ENCODE measurements at regions not wholly inside any gene's neighbourhood (a gene's known extent, or its start where the extent isn't known, plus 50 kb on each side); places are given as distances from the start of the nearest gene placed in this dataset.
"Not testable (repeated sequence)": the region's sequence is repeated elsewhere in the genome, so short reads cannot be mapped to it uniquely, and the experiment has no call there.

DNA sequence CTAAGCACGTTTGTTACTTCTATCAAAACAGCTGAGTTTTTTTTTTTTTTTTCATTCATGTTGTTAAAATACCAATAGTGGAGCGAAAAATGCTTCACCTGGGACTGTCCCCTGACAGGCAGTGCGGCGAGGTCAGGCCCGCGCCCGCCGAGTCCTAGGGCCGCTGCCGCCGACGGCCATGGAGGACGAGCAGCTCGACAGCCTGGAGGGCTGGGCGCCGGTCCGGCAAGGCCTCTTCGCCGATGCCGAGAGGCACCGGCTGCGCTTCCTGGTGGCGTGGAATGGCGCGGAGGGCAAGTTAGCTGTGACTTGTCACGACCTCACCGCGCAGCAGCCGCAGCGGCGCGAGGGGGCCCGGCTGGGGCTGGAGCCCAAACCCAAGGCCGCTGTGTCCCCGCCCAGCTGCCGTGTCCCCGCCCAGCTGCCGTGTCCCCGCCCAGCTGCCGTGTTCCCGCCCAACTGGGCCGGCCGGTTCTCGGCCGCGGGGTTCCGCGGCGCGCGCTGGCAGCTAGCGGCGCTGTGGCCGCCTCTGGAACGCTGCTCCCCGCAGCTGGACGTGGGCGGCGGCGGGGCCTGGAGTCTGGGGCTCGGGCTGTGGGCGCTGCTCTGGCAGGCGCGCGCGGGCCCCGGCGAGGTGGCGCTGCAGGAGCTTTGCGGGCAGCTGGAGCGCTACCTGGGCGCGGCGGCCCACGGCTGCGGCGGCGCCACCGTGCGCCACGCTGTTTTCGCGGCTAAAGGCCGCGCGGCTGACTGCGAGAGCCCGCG is 56.7 kb upstream of the GOLGA8R start:
- DNase-seq (ENCODE audit: low read depth in 1 of 2, low spot score in 1 of 2); H3K9me3 ChIP-seq (ENCODE audit: low read depth); H3K27me3 ChIP-seq; H3K4me1 ChIP-seq (ENCODE audit: low read depth); H3K27ac ChIP-seq; H3K36me3 ChIP-seq: not testable (repeated sequence)
- H3K4me3 ChIP-seq: peak overlapping the region; percentile 32

DNA sequence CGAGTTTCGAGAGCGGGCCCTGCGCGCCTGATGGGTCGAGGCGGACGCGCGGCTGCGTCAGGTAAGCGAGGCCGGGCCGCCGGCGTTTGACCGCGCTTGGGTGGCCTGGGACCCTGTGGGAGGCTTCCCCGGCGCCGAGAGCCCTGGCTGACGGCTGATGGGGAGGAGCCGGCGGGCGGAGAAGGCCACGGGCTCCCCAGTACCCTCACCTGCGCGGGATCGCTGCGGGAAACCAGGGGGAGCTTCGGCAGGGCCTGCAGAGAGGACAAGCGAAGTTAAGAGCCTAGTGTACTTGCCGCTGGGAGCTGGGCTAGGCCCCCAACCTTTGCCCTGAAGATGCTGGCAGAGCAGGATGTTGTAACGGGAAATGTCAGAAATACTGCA is 57.3 kb upstream of the GOLGA8R start:
- H3K27me3 ChIP-seq; H3K27ac ChIP-seq; DNase-seq (ENCODE audit: low read depth in 1 of 2, low spot score in 1 of 2); H3K4me1 ChIP-seq (ENCODE audit: low read depth); H3K36me3 ChIP-seq; H3K9me3 ChIP-seq (ENCODE audit: low read depth): not testable (repeated sequence)
- peak overlapping the region; percentile 32 for H3K4me3 ChIP-seq

DNA sequence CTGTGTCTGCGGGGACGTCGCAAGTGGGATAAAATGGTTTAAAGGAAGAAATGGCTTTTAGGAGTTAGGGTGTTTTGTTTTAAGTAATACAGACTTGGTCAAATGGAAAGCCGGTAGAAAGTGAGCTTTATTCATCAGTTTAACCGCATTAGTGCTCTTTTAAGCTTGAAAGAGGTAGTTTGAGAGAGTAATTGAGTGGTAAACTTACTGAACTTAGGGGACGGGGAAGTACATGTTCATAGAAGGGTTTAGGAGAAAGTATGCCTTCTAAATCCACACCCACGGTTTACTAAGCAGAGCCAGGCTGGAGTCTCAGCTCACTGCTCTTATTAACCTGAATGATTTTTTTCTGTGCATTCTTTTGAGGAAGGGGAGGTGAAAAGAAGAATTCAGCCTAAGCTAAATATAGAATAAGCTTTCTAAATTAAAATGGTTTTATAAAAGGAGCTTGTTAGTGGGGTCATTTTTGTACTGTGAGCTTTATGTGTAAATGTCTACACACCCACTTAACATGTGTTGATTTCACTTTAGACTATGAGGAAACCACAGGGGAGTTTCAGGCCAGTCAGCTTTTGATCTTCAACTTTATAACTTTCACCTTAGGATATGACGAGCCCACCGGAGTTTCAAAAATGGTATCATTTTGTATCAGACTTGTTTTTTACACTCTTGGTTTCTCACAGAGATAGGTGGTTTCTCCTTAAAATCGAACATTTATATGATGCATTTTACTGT is 57.9 kb upstream of the GOLGA8R start:
- not testable (repeated sequence) for H3K27me3 ChIP-seq; H3K36me3 ChIP-seq; DNase-seq (ENCODE audit: low read depth in 1 of 2, low spot score in 1 of 2); H3K27ac ChIP-seq; H3K4me1 ChIP-seq (ENCODE audit: low read depth); H3K4me3 ChIP-seq; H3K9me3 ChIP-seq (ENCODE audit: low read depth)

GRCh38 chr15:30484887-30485286 is 67.0 kb upstream of the GOLGA8Q start:
- H3K9me3 ChIP-seq (ENCODE audit: low read depth); H3K27me3 ChIP-seq; H3K36me3 ChIP-seq; H3K4me1 ChIP-seq (ENCODE audit: low read depth); H3K27ac ChIP-seq; DNase-seq (ENCODE audit: low read depth in 1 of 2, low spot score in 1 of 2); H3K4me3 ChIP-seq: not testable (repeated sequence)

GRCh38 chr15:30489237-30489636 is 62.6 kb upstream of the GOLGA8Q start:
- not testable (repeated sequence) for H3K27me3 ChIP-seq; H3K9me3 ChIP-seq (ENCODE audit: low read depth); H3K27ac ChIP-seq; H3K36me3 ChIP-seq; H3K4me1 ChIP-seq (ENCODE audit: low read depth); DNase-seq (ENCODE audit: low read depth in 1 of 2, low spot score in 1 of 2); H3K4me3 ChIP-seq

DNA sequence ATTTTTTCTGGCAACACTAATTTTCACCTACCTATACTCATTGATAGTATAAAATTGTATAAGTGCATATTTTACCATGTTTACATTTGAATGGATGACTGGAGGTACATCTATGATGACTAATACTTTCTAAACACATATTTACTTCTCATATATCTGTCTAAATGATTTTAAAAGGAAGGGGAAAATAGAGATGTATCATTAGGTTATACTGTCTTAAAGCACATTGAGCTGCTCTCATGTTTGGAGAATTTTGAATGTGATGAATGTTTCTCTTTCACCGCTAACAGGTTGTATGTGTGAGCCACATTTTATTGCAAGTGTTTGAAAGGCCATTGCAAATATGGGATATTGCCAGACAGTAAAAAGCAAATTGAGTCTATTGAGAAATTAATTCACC is 61.5 kb upstream of the GOLGA8Q start:
- not testable (repeated sequence) for H3K36me3 ChIP-seq; H3K9me3 ChIP-seq (ENCODE audit: low read depth); H3K27me3 ChIP-seq; H3K4me3 ChIP-seq; DNase-seq (ENCODE audit: low read depth in 1 of 2, low spot score in 1 of 2); H3K27ac ChIP-seq; H3K4me1 ChIP-seq (ENCODE audit: low read depth)

DNA sequence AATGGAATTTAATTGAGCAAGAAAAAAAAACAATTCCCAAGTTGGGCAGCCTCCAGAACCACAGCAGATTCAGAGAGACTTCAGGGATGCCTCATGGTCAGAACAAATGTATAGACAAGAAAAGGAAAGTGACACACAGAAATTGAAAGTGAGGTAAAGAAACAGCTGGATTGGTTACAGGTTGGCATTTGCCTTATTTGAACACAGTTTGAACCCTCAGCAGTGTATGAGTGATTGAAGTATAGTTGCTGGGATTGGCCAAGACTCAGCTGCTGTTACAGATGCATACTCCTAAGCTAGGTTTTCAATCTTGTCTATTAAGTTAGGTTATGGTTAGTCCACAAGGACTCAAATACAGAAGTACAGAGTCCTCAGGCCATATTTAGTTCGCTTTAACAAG is 57.9 kb upstream of the GOLGA8Q start:
- H3K27me3 ChIP-seq; DNase-seq (ENCODE audit: low read depth in 1 of 2, low spot score in 1 of 2); H3K4me3 ChIP-seq; H3K4me1 ChIP-seq (ENCODE audit: low read depth); H3K27ac ChIP-seq; H3K9me3 ChIP-seq (ENCODE audit: low read depth); H3K36me3 ChIP-seq: not testable (repeated sequence)

DNA sequence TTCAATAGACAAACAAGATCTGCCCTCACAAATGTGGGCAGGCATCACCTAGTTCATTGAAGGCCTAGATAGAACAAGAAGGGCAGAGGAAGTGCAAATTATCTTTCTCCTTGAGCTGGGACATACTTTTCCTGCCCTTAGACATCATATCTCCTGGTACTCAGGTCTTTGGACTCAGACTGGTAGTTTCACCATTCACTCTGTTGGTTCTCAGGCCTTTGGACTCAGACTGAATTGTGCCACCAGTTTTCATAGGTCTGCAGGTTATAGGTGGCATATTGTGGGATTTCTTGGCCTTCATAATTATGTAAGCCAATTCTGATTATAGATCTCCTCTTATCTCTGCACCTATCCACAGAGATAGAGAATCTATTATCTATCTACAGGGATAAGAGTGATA is 54.6 kb upstream of the GOLGA8Q start:
- H3K27me3 ChIP-seq; H3K36me3 ChIP-seq; H3K4me3 ChIP-seq; H3K9me3 ChIP-seq (ENCODE audit: low read depth); H3K27ac ChIP-seq; H3K4me1 ChIP-seq (ENCODE audit: low read depth); DNase-seq (ENCODE audit: low read depth in 1 of 2, low spot score in 1 of 2): not testable (repeated sequence)

DNA sequence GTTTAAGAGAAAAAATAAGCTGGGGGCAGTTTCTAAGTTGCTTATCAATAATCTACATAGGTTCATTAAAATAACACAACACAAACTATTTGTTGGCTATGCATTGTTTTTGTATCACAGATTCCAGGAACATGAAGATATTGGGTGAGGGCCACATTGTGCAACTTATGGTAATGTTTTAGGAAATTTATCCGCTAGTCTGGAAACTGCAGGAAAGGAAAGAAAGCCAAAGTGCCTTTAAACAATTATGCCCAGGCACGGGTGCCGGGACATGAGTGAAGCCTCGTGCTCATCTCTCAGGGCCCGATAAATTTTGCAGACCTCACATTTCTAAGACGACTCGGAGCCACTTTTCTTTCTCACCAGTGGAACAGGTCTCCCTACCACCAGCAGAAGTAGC is 52.6 kb upstream of the GOLGA8Q start:
- not testable (repeated sequence) for DNase-seq (ENCODE audit: low read depth in 1 of 2, low spot score in 1 of 2); H3K9me3 ChIP-seq (ENCODE audit: low read depth); H3K27ac ChIP-seq; H3K27me3 ChIP-seq; H3K4me3 ChIP-seq; H3K36me3 ChIP-seq; H3K4me1 ChIP-seq (ENCODE audit: low read depth)

GRCh38 chr15:30500511-30500910 is 51.3 kb upstream of the GOLGA8Q start:
- H3K4me3 ChIP-seq; H3K27ac ChIP-seq; H3K27me3 ChIP-seq; H3K9me3 ChIP-seq (ENCODE audit: low read depth); H3K36me3 ChIP-seq; H3K4me1 ChIP-seq (ENCODE audit: low read depth); DNase-seq (ENCODE audit: low read depth in 1 of 2, low spot score in 1 of 2): not testable (repeated sequence)

All from cardiac muscle cell (in vitro differentiated cells and primary cell).